ENCODE measurements at regions not wholly inside any gene's neighbourhood (a gene's known extent, or its start where the extent isn't known, plus 50 kb on each side); places are given as distances from the start of the nearest gene placed in this dataset.
"Not testable (repeated sequence)": the region's sequence is repeated elsewhere in the genome, so short reads cannot be mapped to it uniquely, and the experiment has no call there.

GRCh38 chr9:19918630-19919029, 129.8 kb upstream of the SLC24A2 start:
- H3K4me3 ChIP-seq (ENCODE audit: low read depth, low read length), result no peak overlapping the region
- peak; percentile 58 for DNase-seq (ENCODE audit: low read depth)
- TF ChIP-seq CTCF (IDR thresholded peaks at IDR 0.05; ENCODE audit: low read depth, low read length) (no peak), MAX (IDR thresholded peaks at IDR 0.05; ENCODE audit: low read depth, low read length) (no peak), MYC (IDR thresholded peaks at IDR 0.05; ENCODE audit: low read depth, low read length) (no peak), POLR2A (IDR thresholded peaks at IDR 0.05; ENCODE audit: extremely low read depth, insufficient read length) (no peak)

GRCh38 chr9:19914044-19914443, 125.2 kb upstream of the SLC24A2 start:
- no peak for TF ChIP-seq CTCF (IDR thresholded peaks at IDR 0.05; ENCODE audit: low read depth, low read length)
- no peak for TF ChIP-seq POLR2A (IDR thresholded peaks at IDR 0.05; ENCODE audit: extremely low read depth, insufficient read length)
- no peak for TF ChIP-seq MAX (IDR thresholded peaks at IDR 0.05; ENCODE audit: low read depth, low read length)
- TF ChIP-seq MYC (IDR thresholded peaks at IDR 0.05; ENCODE audit: low read depth, low read length), result no peak
- H3K4me3 ChIP-seq (ENCODE audit: low read depth, low read length), result no peak overlapping the region
- no peak for DNase-seq (ENCODE audit: low read depth)

- TF ChIP-seq CTCF (IDR thresholded peaks at IDR 0.05; ENCODE audit: low read depth, low read length) (no peak), MAX (IDR thresholded peaks at IDR 0.05; ENCODE audit: low read depth, low read length) (no peak), POLR2A (IDR thresholded peaks at IDR 0.05; ENCODE audit: extremely low read depth, insufficient read length) (no peak), MYC (IDR thresholded peaks at IDR 0.05; ENCODE audit: low read depth, low read length) (no peak)
- no peak overlapping the region for H3K4me3 ChIP-seq (ENCODE audit: low read depth, low read length)
- DNase-seq (ENCODE audit: low read depth), result no peak
Measured at GRCh38 chr9:19913151-19913550, 124.3 kb upstream of the SLC24A2 start.

- TF ChIP-seq CTCF (IDR thresholded peaks at IDR 0.05; ENCODE audit: low read depth, low read length) (no peak), MAX (IDR thresholded peaks at IDR 0.05; ENCODE audit: low read depth, low read length) (no peak), MYC (IDR thresholded peaks at IDR 0.05; ENCODE audit: low read depth, low read length) (no peak)
- H3K4me3 ChIP-seq (ENCODE audit: low read depth, low read length), result no peak overlapping the region
- DNase-seq (ENCODE audit: low read depth), result no peak
Measured at GRCh38 chr9:19903076-19903475, 114.2 kb upstream of the SLC24A2 start.

- DNase-seq (ENCODE audit: low read depth), result no peak
- TF ChIP-seq MAX (IDR thresholded peaks at IDR 0.05; ENCODE audit: low read depth, low read length) (no peak), MYC (IDR thresholded peaks at IDR 0.05; ENCODE audit: low read depth, low read length) (no peak), POLR2A (IDR thresholded peaks at IDR 0.05; ENCODE audit: extremely low read depth, insufficient read length) (no peak), CTCF (IDR thresholded peaks at IDR 0.05; ENCODE audit: low read depth, low read length) (no peak)
- no peak overlapping the region for H3K4me3 ChIP-seq (ENCODE audit: low read depth, low read length)
Measured at GRCh38 chr9:19901586-19901985, 112.7 kb upstream of the SLC24A2 start.

- no peak for DNase-seq (ENCODE audit: low read depth)
- H3K4me3 ChIP-seq (ENCODE audit: low read depth, low read length), result no peak overlapping the region
- TF ChIP-seq CTCF (IDR thresholded peaks at IDR 0.05; ENCODE audit: low read depth, low read length), result no peak
- TF ChIP-seq MYC (IDR thresholded peaks at IDR 0.05; ENCODE audit: low read depth, low read length), result no peak
- TF ChIP-seq MAX (IDR thresholded peaks at IDR 0.05; ENCODE audit: low read depth, low read length), result no peak
- no peak for TF ChIP-seq POLR2A (IDR thresholded peaks at IDR 0.05; ENCODE audit: extremely low read depth, insufficient read length)
Measured at GRCh38 chr9:19896161-19896560, 107.3 kb upstream of the SLC24A2 start.

- not testable (repeated sequence) for DNase-seq (ENCODE audit: low read depth)
Measured at GRCh38 chr9:19895578-19895977, 106.7 kb upstream of the SLC24A2 start.

More at GRCh38 chr9:19895578-19895977, 106.7 kb upstream of the SLC24A2 start:
- H3K4me3 ChIP-seq (ENCODE audit: low read depth, low read length), result not testable (repeated sequence)
